PFSK-1 (cell line): ENCODE measurements at regions not wholly inside any gene's neighbourhood (a gene's known extent, or its start where the extent isn't known, plus 50 kb on each side); places are given as distances from the start of the nearest gene placed in this dataset.

Experiments
- POLR2AphosphoS5 ChIP-seq: IDR thresholded peaks from 2 replicates; pipeline ENCODE4 v1.6.1; 2012; ENCODE audit warnings: low read depth, mild to moderate bottlenecking, control low read depth, low read length, moderate library complexity
- SIN3A ChIP-seq: IDR thresholded peaks from 2 replicates; pipeline ENCODE4 v1.6.1; 2012; ENCODE audit warnings: mild to moderate bottlenecking, low read length, moderate library complexity, borderline replicate concordance; ENCODE audit not compliant: insufficient read depth
- TAF1 ChIP-seq: IDR thresholded peaks from 2 replicates; pipeline ENCODE4 v1.6.1; 2012; ENCODE audit warnings: low read length, control low read depth, borderline replicate concordance; ENCODE audit not compliant: insufficient read depth
- TF ChIP-seq, protein P1 (sequence below), 2 experiments: IDR thresholded peaks; 2 replicates each; pipeline versions ENCODE4 v1.6.1 to v1.8.0; 2011 to 2012; ENCODE audit warnings: low read depth in 2 of 2, low read length in 2 of 2, control low read depth in 1 of 2, inconsistent platforms in 1 of 2, mild to moderate bottlenecking in 1 of 2, moderate library complexity in 1 of 2; ENCODE audit not compliant: insufficient read depth in 1 of 2

DNA sequence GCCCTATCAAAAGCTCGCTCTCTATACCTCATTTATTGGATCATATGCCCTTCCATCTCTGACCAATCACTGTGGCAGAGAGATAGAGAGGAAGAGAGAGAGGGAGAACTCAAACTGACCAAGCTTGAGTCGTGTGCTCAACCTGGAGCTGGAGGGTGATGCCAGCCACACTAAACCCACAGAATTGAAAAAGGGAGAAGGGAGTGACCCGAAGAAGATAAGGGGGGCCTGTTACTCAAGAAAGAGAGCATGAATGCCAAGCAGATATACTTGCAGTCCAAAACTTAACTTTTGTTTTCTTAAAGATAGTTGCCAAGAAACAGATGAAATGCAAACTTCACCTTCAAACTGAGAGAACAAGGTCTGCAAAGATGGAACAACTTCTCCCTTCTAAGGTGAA lies 112.7 kb downstream of the BTG1 start:
- TF ChIP-seq TAF1 (no peak), POLR2AphosphoS5 (no peak), SIN3A (no peak)
- TF ChIP-seq, protein P1, sequence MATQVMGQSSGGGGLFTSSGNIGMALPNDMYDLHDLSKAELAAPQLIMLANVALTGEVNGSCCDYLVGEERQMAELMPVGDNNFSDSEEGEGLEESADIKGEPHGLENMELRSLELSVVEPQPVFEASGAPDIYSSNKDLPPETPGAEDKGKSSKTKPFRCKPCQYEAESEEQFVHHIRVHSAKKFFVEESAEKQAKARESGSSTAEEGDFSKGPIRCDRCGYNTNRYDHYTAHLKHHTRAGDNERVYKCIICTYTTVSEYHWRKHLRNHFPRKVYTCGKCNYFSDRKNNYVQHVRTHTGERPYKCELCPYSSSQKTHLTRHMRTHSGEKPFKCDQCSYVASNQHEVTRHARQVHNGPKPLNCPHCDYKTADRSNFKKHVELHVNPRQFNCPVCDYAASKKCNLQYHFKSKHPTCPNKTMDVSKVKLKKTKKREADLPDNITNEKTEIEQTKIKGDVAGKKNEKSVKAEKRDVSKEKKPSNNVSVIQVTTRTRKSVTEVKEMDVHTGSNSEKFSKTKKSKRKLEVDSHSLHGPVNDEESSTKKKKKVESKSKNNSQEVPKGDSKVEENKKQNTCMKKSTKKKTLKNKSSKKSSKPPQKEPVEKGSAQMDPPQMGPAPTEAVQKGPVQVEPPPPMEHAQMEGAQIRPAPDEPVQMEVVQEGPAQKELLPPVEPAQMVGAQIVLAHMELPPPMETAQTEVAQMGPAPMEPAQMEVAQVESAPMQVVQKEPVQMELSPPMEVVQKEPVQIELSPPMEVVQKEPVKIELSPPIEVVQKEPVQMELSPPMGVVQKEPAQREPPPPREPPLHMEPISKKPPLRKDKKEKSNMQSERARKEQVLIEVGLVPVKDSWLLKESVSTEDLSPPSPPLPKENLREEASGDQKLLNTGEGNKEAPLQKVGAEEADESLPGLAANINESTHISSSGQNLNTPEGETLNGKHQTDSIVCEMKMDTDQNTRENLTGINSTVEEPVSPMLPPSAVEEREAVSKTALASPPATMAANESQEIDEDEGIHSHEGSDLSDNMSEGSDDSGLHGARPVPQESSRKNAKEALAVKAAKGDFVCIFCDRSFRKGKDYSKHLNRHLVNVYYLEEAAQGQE (IDR thresholded peaks at IDR 0.05; ENCODE audit: insufficient read depth in 1 of 2, low read depth in 2 of 2, low read length in 2 of 2) = no peak
